ENCODE measurements at regions not wholly inside any gene's neighbourhood (a gene's known extent, or its start where the extent isn't known, plus 50 kb on each side); places are given as distances from the start of the nearest gene placed in this dataset.

GRCh38 chr5:82562696-82563240 lies 284.6 kb upstream of the RPS23 start:
- H4K20me1 ChIP-seq (ENCODE audit: low read depth) = no peaks in the 10 kb centered on the region
- H3K36me3 ChIP-seq = no peaks in the 10 kb centered on the region
- Mint-ChIP-seq H3K4me3 (no peak overlapping the region), H3K36me3 (no peaks in the 10 kb centered on the region), H3K4me1 (no peaks in the 10 kb centered on the region), H3K27ac (no peak overlapping the region), H3K27me3 (ENCODE audit: insufficient read depth, low read depth) (peaks cover 2% of the 10 kb centered on the region), H3K9me3 (no peaks in the 10 kb centered on the region)
- H3K4me1 ChIP-seq = no peaks in the 10 kb centered on the region
- H2AFZ ChIP-seq (replicated peaks) = no peak overlapping the region
- no peak overlapping the region for H3K9ac ChIP-seq
- no peaks in the 10 kb centered on the region for H3K79me2 ChIP-seq (ENCODE audit: low read depth)
- no peaks in the 10 kb centered on the region for H3F3A ChIP-seq (ENCODE audit: low read depth)
- H3K9me3 ChIP-seq (ENCODE audit: low read depth) = no peaks in the 10 kb centered on the region
- H3K27ac ChIP-seq = no peak overlapping the region
- no peak for TF ChIP-seq CTCF (IDR thresholded peaks at IDR 0.05)
- TF ChIP-seq EZH2phosphoT487 (IDR thresholded peaks at IDR 0.05) = no peak
- TF ChIP-seq EZH2 (IDR thresholded peaks at IDR 0.05) = no peak
- H3K4me3 ChIP-seq = no peak overlapping the region
- DNase-seq (ENCODE audit: low spot score) = no peak
- no peaks in the 10 kb centered on the region for H3K27me3 ChIP-seq
- no peak overlapping the region for H3K4me2 ChIP-seq

DNA sequence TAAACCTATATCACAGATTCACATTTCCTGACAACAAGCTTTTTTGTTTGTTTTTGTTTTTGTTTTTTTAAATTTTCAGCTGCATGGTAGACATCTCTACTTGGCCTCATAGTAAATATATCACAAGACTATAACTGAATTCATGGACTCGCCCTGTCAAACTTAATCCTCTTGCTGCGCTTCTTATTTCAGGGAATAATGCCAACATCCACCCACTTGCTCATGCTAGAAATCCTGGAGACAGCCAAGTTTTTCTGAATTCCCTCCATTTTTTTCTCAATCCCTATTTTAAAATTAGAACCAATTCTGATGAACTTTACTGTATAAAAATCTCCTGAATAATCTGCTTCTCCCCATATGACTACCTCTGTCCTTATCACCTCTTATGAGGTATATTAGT lies 283.6 kb upstream of the RPS23 start:
- no peaks in the 10 kb centered on the region for H3K9me3 Mint-ChIP-seq
- no peak overlapping the region for H3K9ac ChIP-seq

GRCh38 chr5:82560969-82561368 lies 282.8 kb upstream of the RPS23 start:
- DNase-seq (ENCODE audit: low spot score) = no peak
- Histone ChIP-seq H3K9ac (no peak overlapping the region), H3K9me3 (ENCODE audit: low read depth) (no peaks in the 10 kb centered on the region), H3K79me2 (ENCODE audit: low read depth) (no peaks in the 10 kb centered on the region), H4K20me1 (ENCODE audit: low read depth) (no peaks in the 10 kb centered on the region), H3K4me1 (no peaks in the 10 kb centered on the region), H3K27ac (no peak overlapping the region), H3F3A (ENCODE audit: low read depth) (no peaks in the 10 kb centered on the region), H2AFZ (replicated peaks) (no peak overlapping the region), H3K36me3 (no peaks in the 10 kb centered on the region), H3K4me3 (no peak overlapping the region), H3K4me2 (no peak overlapping the region), H3K27me3 (no peaks in the 10 kb centered on the region)
- H3K27me3 Mint-ChIP-seq (ENCODE audit: insufficient read depth, low read depth) = peaks cover 2% of the 10 kb centered on the region
- no peaks in the 10 kb centered on the region for H3K9me3 Mint-ChIP-seq
- no peak overlapping the region for H3K4me3 Mint-ChIP-seq
- H3K36me3 Mint-ChIP-seq = no peaks in the 10 kb centered on the region
- no peak overlapping the region for H3K27ac Mint-ChIP-seq
- TF ChIP-seq EZH2 (IDR thresholded peaks at IDR 0.05) (no peak), EZH2phosphoT487 (IDR thresholded peaks at IDR 0.05) (no peak), CTCF (IDR thresholded peaks at IDR 0.05) (no peak)
- no peaks in the 10 kb centered on the region for H3K4me1 Mint-ChIP-seq

More for the DNA sequence above, 283.6 kb upstream of the RPS23 start:
- H3K4me1 ChIP-seq = no peaks in the 10 kb centered on the region
- H2AFZ ChIP-seq (replicated peaks) = no peak overlapping the region
- H3K9me3 ChIP-seq (ENCODE audit: low read depth) = no peaks in the 10 kb centered on the region
- no peak overlapping the region for H3K4me2 ChIP-seq
- Mint-ChIP-seq H3K27ac (no peak overlapping the region), H3K4me1 (no peaks in the 10 kb centered on the region), H3K36me3 (no peaks in the 10 kb centered on the region), H3K4me3 (no peak overlapping the region), H3K27me3 (ENCODE audit: insufficient read depth, low read depth) (peaks cover 2% of the 10 kb centered on the region)
- no peaks in the 10 kb centered on the region for H3K36me3 ChIP-seq
- no peak overlapping the region for H3K27ac ChIP-seq
- H3K79me2 ChIP-seq (ENCODE audit: low read depth) = no peaks in the 10 kb centered on the region
- H4K20me1 ChIP-seq (ENCODE audit: low read depth) = no peaks in the 10 kb centered on the region
- no peaks in the 10 kb centered on the region for H3K27me3 ChIP-seq
- no peaks in the 10 kb centered on the region for H3F3A ChIP-seq (ENCODE audit: low read depth)
- H3K4me3 ChIP-seq = no peak overlapping the region
- no peak for DNase-seq (ENCODE audit: low spot score)
- no peak for TF ChIP-seq EZH2phosphoT487 (IDR thresholded peaks at IDR 0.05)
- TF ChIP-seq EZH2 (IDR thresholded peaks at IDR 0.05) = no peak
- TF ChIP-seq CTCF (IDR thresholded peaks at IDR 0.05) = no peak
